HG03342 (cell line): ENCODE measurements at regions not wholly inside any gene's neighbourhood (a gene's known extent, or its start where the extent isn't known, plus 50 kb on each side); places are given as distances from the start of the nearest gene placed in this dataset.

ENCODE experiments used
- ATAC-seq: cut with Tn5 transposase; IDR thresholded peaks from one replicate; pipeline ENCODE4 v1.9.1; 2021; ENCODE audit warnings: mild to moderate bottlenecking, moderate library complexity; ENCODE audit not compliant: unreplicated experiment

GRCh38 chr3:30113906-30114305 lies 492.5 kb upstream of the TGFBR2 start:
- no peak for ATAC-seq

GRCh38 chr3:30114918-30115317 lies 491.5 kb upstream of the TGFBR2 start:
- ATAC-seq = no peak

- no peak for ATAC-seq
These were observed 484.0 kb upstream of the TGFBR2 start for GRCh38 chr3:30122359-30122758.

- no peak for ATAC-seq
These were observed 483.2 kb upstream of the TGFBR2 start for GRCh38 chr3:30123224-30123623.

- ATAC-seq = no peak
These were observed 482.6 kb upstream of the TGFBR2 start for GRCh38 chr3:30123755-30124154.

- no peak for ATAC-seq
These were observed 481.7 kb upstream of the TGFBR2 start for GRCh38 chr3:30124435-30125370.

GRCh38 chr3:30129765-30130164 lies 476.6 kb upstream of the TGFBR2 start:
- no peak for ATAC-seq

- ATAC-seq = no peak
These were observed 476.0 kb upstream of the TGFBR2 start for GRCh38 chr3:30130391-30130790.

- ATAC-seq = no peak
These were observed 475.2 kb upstream of the TGFBR2 start for GRCh38 chr3:30131191-30131590.

GRCh38 chr3:30135190-30135589 lies 471.2 kb upstream of the TGFBR2 start:
- no peak for ATAC-seq

- no peak for ATAC-seq
These were observed 467.1 kb upstream of the TGFBR2 start for GRCh38 chr3:30139283-30139682.

- no peak for ATAC-seq
These were observed 465.9 kb upstream of the TGFBR2 start for GRCh38 chr3:30140356-30141075.

GRCh38 chr3:30141178-30141581 lies 465.2 kb upstream of the TGFBR2 start:
- no peak for ATAC-seq

GRCh38 chr3:30141927-30142326 lies 464.5 kb upstream of the TGFBR2 start:
- ATAC-seq = no peak

GRCh38 chr3:30142946-30143345 lies 463.5 kb upstream of the TGFBR2 start:
- no peak for ATAC-seq

GRCh38 chr3:30145281-30145680 lies 461.1 kb upstream of the TGFBR2 start:
- no peak for ATAC-seq

- ATAC-seq = no peak
These were observed 459.4 kb upstream of the TGFBR2 start for GRCh38 chr3:30146978-30147377.

- ATAC-seq = no peak
These were observed 451.5 kb upstream of the TGFBR2 start for GRCh38 chr3:30154853-30155252.

GRCh38 chr3:30155755-30156154 lies 450.6 kb upstream of the TGFBR2 start:
- no peak for ATAC-seq

GRCh38 chr3:30156586-30157498 lies 449.6 kb upstream of the TGFBR2 start:
- ATAC-seq = no peak

- no peak for ATAC-seq
These were observed 445.0 kb upstream of the TGFBR2 start for GRCh38 chr3:30161375-30161774.
